Activated CD8-positive, alpha-beta memory T cell treated with anti-CD3 and anti-CD28 coated beads for 36 hours (primary cell): ENCODE measurements at regions not wholly inside any gene's neighbourhood (a gene's known extent, or its start where the extent isn't known, plus 50 kb on each side); places are given as distances from the start of the nearest gene placed in this dataset.
"Not testable (repeated sequence)": the region's sequence is repeated elsewhere in the genome, so short reads cannot be mapped to it uniquely, and the experiment has no call there.

Experiments
- CTCF ChIA-PET: fragments of 350-600 bp; sonication (Branson Sonifier 250); formaldehyde crosslinking; loops from one replicate; lab custom pipeline; 2021; ENCODE audit warnings: antibody characterized with exemption; lab: Charles Lee
- POLR2A ChIA-PET: fragments of 350-600 bp; sonication (Branson Sonifier 250); formaldehyde crosslinking; loops from one replicate; lab custom pipeline; 2021; ENCODE audit warnings: antibody characterized with exemption; lab: Charles Lee

GRCh38 chr12:56872366-56872765 lies 61.8 kb downstream of the SDR9C7 start:
- ChIA-PET CTCF (no interaction called here), POLR2A (interaction anchor here (0.6 kb wide), 1 partner anchor 189 kb away, joined by 5 read pairs; no protein-coding TSS in a partner anchor)

GRCh38 chr12:56867216-56867615 lies 67.0 kb downstream of the SDR9C7 start:
- CTCF ChIA-PET = no interaction called here
- POLR2A ChIA-PET = no interaction called here

- CTCF ChIA-PET = no interaction called here
- POLR2A ChIA-PET = no interaction called here
Observed at GRCh38 chr12:56866493-56866892, 67.7 kb downstream of the SDR9C7 start.

- POLR2A ChIA-PET = no interaction called here
- CTCF ChIA-PET = no interaction called here
Observed at GRCh38 chr12:56864318-56864717, 69.9 kb downstream of the SDR9C7 start.

- POLR2A ChIA-PET = no interaction called here
- CTCF ChIA-PET = no interaction called here
Observed at GRCh38 chr12:56863789-56864188, 70.4 kb downstream of the SDR9C7 start.

- ChIA-PET CTCF (no interaction called here), POLR2A (no interaction called here)
Observed at GRCh38 chr12:56862264-56862663, 71.9 kb downstream of the SDR9C7 start.

- CTCF ChIA-PET, POLR2A ChIA-PET: not testable (repeated sequence)
Observed at GRCh38 chr12:56853392-56853978, 80.7 kb downstream of the SDR9C7 start.

GRCh38 chr12:56851462-56851861 lies 82.7 kb downstream of the SDR9C7 start:
- ChIA-PET POLR2A (no interaction called here), CTCF (no interaction called here)

GRCh38 chr12:56840922-56841321 lies 77.8 kb downstream of the HSD17B6 start:
- POLR2A ChIA-PET = no interaction called here
- CTCF ChIA-PET = interaction anchor here (1.1 kb wide), 1 partner anchor 159 kb away, joined by 3 read pairs; no protein-coding TSS in a partner anchor

GRCh38 chr12:56839915-56840325 lies 76.8 kb downstream of the HSD17B6 start:
- CTCF ChIA-PET = interaction anchor here (0.5 to 1.1 kb wide), 6 partner anchors 10 to 468 kb away, joined by 3 read pairs; no protein-coding TSS in a partner anchor
- POLR2A ChIA-PET = no interaction called here

GRCh38 chr12:56839489-56839848 lies 76.3 kb downstream of the HSD17B6 start:
- CTCF ChIA-PET = interaction anchor here (0.5 to 0.9 kb wide), 5 partner anchors 10 to 469 kb away, joined by 3 read pairs; no protein-coding TSS in a partner anchor
- POLR2A ChIA-PET = no interaction called here

GRCh38 chr12:56838621-56839488 lies 75.7 kb downstream of the HSD17B6 start:
- POLR2A ChIA-PET = no interaction called here
- CTCF ChIA-PET = no interaction called here
